ENCODE measurements at regions not wholly inside any gene's neighbourhood (a gene's known extent, or its start where the extent isn't known, plus 50 kb on each side); places are given as distances from the start of the nearest gene placed in this dataset.

DNA sequence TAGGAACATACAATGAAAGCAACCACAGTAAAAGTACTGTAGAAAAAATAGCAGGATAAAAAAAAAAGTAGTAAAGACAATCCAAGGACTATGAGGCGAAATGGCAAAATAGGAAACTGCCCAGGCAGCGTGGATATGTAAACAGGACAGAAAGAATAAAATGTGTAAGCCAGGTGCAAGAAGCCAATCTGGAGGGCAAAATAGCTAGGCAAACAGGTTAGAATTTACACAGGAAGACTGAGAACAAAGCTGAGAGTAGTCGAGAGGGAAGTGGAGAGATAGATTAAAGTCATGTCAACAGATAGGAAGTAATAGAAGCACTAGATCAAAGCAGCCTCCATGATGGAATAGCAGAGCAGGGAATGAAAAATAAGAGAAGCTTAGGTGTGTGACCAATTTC is 124.2 kb upstream of the B3GALT2 start:
- Histone ChIP-seq H3K27me3 (ENCODE audit: insufficient read depth, poor library complexity, severe bottlenecking) (no peaks in the 10 kb centered on the region), H3K4me3 (replicated peaks; ENCODE audit: insufficient read depth, low read length) (no peak overlapping the region), H3K27ac (replicated peaks) (no peak overlapping the region)
- TF ChIP-seq CTCF (IDR thresholded peaks at IDR 0.05; ENCODE audit: insufficient read depth, low read length) (no peak), REST (IDR thresholded peaks at IDR 0.05; ENCODE audit: insufficient replicate concordance, low read depth) (no peak), POLR2AphosphoS5 (IDR thresholded peaks at IDR 0.05; ENCODE audit: low read depth) (no peak), GABPA (IDR thresholded peaks at IDR 0.05; ENCODE audit: low read depth) (no peak), SPI1 (IDR thresholded peaks at IDR 0.05; ENCODE audit: borderline replicate concordance, low read depth) (no peak)
- no peak for DNase-seq (ENCODE audit: low read depth in 1 of 2, low spot score in 1 of 2)

- no peak overlapping the region for H3K4me3 ChIP-seq (replicated peaks; ENCODE audit: insufficient read depth, low read length)
- H3K27me3 ChIP-seq (ENCODE audit: insufficient read depth, poor library complexity, severe bottlenecking) = no peaks in the 10 kb centered on the region
- H3K27ac ChIP-seq (replicated peaks) = no peak overlapping the region
- TF ChIP-seq GABPA (IDR thresholded peaks at IDR 0.05; ENCODE audit: low read depth) = no peak
- TF ChIP-seq SPI1 (IDR thresholded peaks at IDR 0.05; ENCODE audit: borderline replicate concordance, low read depth) = no peak
- TF ChIP-seq REST (IDR thresholded peaks at IDR 0.05; ENCODE audit: insufficient replicate concordance, low read depth) = no peak
- DNase-seq (ENCODE audit: low read depth in 1 of 2, low spot score in 1 of 2) = no peak
These were observed 123.6 kb upstream of the B3GALT2 start for GRCh38 chr1:193309936-193310475.

DNA sequence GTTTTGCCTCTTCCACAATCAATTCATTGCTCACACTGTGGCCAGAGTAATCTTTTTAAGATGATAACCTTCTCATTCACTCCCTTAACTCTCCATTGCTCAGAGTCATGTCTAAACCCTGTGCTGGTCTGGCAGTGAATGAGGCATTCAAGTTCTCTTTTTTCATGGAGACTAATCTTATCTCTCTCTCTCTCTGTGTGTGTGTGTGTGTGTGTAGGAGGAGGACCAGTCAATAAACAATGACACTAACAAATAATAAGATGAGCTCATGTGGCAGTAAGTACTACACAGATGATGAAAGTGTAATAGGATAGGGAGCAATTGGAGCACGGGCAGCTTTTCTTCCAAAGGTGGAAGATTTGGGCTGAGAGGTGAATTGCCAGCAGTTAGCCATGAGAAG is 122.0 kb upstream of the B3GALT2 start:
- no peak for TF ChIP-seq SPI1 (IDR thresholded peaks at IDR 0.05; ENCODE audit: borderline replicate concordance, low read depth)
- no peak for TF ChIP-seq CTCF (IDR thresholded peaks at IDR 0.05; ENCODE audit: insufficient read depth, low read length)
- no peak for TF ChIP-seq GABPA (IDR thresholded peaks at IDR 0.05; ENCODE audit: low read depth)
- TF ChIP-seq REST (IDR thresholded peaks at IDR 0.05; ENCODE audit: insufficient replicate concordance, low read depth) = no peak
- TF ChIP-seq POLR2AphosphoS5 (IDR thresholded peaks at IDR 0.05; ENCODE audit: low read depth) = no peak
- no peak for DNase-seq (ENCODE audit: low read depth in 1 of 2, low spot score in 1 of 2)
- Histone ChIP-seq H3K27ac (replicated peaks) (no peak overlapping the region), H3K4me3 (replicated peaks; ENCODE audit: insufficient read depth, low read length) (no peak overlapping the region), H3K27me3 (ENCODE audit: insufficient read depth, poor library complexity, severe bottlenecking) (no peaks in the 10 kb centered on the region)

Measured in HL-60 (cell line).